GM12878 (cell line): ENCODE measurements at regions not wholly inside any gene's neighbourhood (a gene's known extent, or its start where the extent isn't known, plus 50 kb on each side); places are given as distances from the start of the nearest gene placed in this dataset.

Experiments used
- ATAC-seq: fragments of 200-7000 bp; cut with Tn5 transposase; 3 replicates; pipeline ENCODE4 v1.9.1; 2020; ENCODE audit warnings: mild to moderate bottlenecking, moderate library complexity
- BruUV-seq: library from RNA; stranded (reverse); fragments of 400-500 nt; replicated peaks from 2 replicates; lab custom pipeline; 2021; lab: Mats Ljungman, UMichigan
- CTCF ChIA-PET: fragments of 300-600 bp; sonication (Branson Sonifier 250); formaldehyde crosslinking; extraction: SDS; loops from one replicate; lab custom pipeline; 2021; ENCODE audit warnings: inconsistent platforms; lab: Yijun Ruan, JAX
- POLR2A ChIA-PET: fragments of 350-600 bp; formaldehyde crosslinking; extraction: SDS; loops from one replicate; lab custom pipeline; 2021; ENCODE audit warnings: inconsistent platforms; lab: Charles Lee
- RAD21 ChIA-PET: fragments of 300-600 bp; sonication (Branson Sonifier 250); formaldehyde crosslinking; loops from one replicate; lab custom pipeline; 2023; ENCODE audit warnings: antibody characterized with exemption; ENCODE audit not compliant: unreplicated experiment; lab: Charles Lee
- SMC1A ChIA-PET: fragments of 300-600 bp; sonication (Branson Sonifier 250); formaldehyde crosslinking; loops from one replicate; lab custom pipeline; 2023; ENCODE audit not compliant: unreplicated experiment, uncharacterized antibody; lab: Charles Lee
- DNase-seq: peaks from one replicate; pipeline ENCODE4 v3.0.0-alpha.2; 2011; ENCODE audit warnings: low read depth, low spot score
- FAIRE-seq: peaks from 3 replicates; lab custom pipeline; 2011; peaks lifted over from hg19 to GRCh38; lab: Jason Lieb, UNC
- H2AFZ ChIP-seq: 2 replicates; pipeline ENCODE4 v1.6.0; 2011; ENCODE audit warnings: low read depth, low read length, control low read depth; ENCODE audit not compliant: control insufficient read depth
- H3K27ac ChIP-seq: 2 replicates; pipeline ENCODE4 v1.5.1; 2011; ENCODE audit warnings: control low read depth; ENCODE audit not compliant: control insufficient read depth, insufficient read depth
- H3K27me3 ChIP-seq, 2 experiments: replicated peaks in 1 of 2; 2 replicates each; pipeline versions ENCODE4 v1.6.0 to v1.6.1; 2011; ENCODE audit warnings: low read length in 1 of 2; ENCODE audit not compliant: control insufficient read depth in 2 of 2, insufficient read depth in 2 of 2
- H3K36me3 ChIP-seq, 2 experiments: 2 replicates each; pipeline ENCODE4 v1.5.1; 2011; ENCODE audit warnings: low read length in 1 of 2; ENCODE audit not compliant: control insufficient read depth in 2 of 2, insufficient read depth in 2 of 2
- H3K4me1 ChIP-seq: 2 replicates; pipeline ENCODE4 v1.6.1; 2011; ENCODE audit warnings: mild to moderate bottlenecking, low read length, moderate library complexity, mixed read lengths; ENCODE audit not compliant: control insufficient read depth, insufficient read depth
- H3K4me2 ChIP-seq: 2 replicates; pipeline ENCODE4 v1.6.0; 2011; ENCODE audit warnings: control low read depth; ENCODE audit not compliant: control insufficient read depth, insufficient read depth
- H3K4me3 ChIP-seq: fragments of 200-600 bp; sonication (generic); 2 replicates; pipeline ENCODE4 v1.5.1; 2016
- H3K79me2 ChIP-seq: 2 replicates; pipeline ENCODE4 v1.6.0; 2011; ENCODE audit warnings: low read length; ENCODE audit not compliant: control insufficient read depth, insufficient read depth
- H3K9ac ChIP-seq: 2 replicates; pipeline ENCODE4 v1.8.0; 2011; ENCODE audit warnings: low read length, control low read depth, mixed read lengths; ENCODE audit not compliant: control insufficient read depth, insufficient read depth
- H3K9me3 ChIP-seq: replicated peaks from 3 replicates; pipeline ENCODE4 v1.5.1; 2011; ENCODE audit warnings: mild to moderate bottlenecking, low read length; ENCODE audit not compliant: control insufficient read depth, insufficient read depth
- H4K20me1 ChIP-seq: 2 replicates; pipeline ENCODE4 v1.6.0; 2011; ENCODE audit not compliant: control insufficient read depth, insufficient read depth
- ATF3 ChIP-seq: IDR thresholded peaks from 2 replicates; pipeline ENCODE4 v1.6.1; 2011; ENCODE audit warnings: low read depth, mild to moderate bottlenecking, low read length, moderate library complexity, borderline replicate concordance; ENCODE audit errors: extremely low read depth
- CBX3 ChIP-seq: fragments of 200-600 bp; sonication (generic); IDR thresholded peaks from 2 replicates; pipeline ENCODE4 v1.6.1; 2016; ENCODE audit warnings: low read depth, borderline replicate concordance
- CEBPZ ChIP-seq: fragments of 150-350 bp; IDR thresholded peaks from 2 replicates; pipeline ENCODE4 v1.6.1; 2016; ENCODE audit warnings: low read depth, low read length
- CREM ChIP-seq: IDR thresholded peaks from 2 replicates; pipeline ENCODE4 v1.6.1; 2014; ENCODE audit warnings: antibody characterized with exemption, low read depth
- EED ChIP-seq: sonication (generic); IDR thresholded peaks from 2 replicates; pipeline ENCODE4 v1.6.1; 2016; ENCODE audit warnings: antibody characterized with exemption, low read depth
- JUND ChIP-seq: IDR thresholded peaks from 2 replicates; pipeline ENCODE4 v1.6.1; 2012; ENCODE audit warnings: low read depth, mild to moderate bottlenecking, low read length, improper control_type of control experiment, moderate library complexity
- KLF5 ChIP-seq: fragments of 450-650 bp; IDR thresholded peaks from 2 replicates; pipeline ENCODE4 v1.6.1; 2014; ENCODE audit warnings: mild to moderate bottlenecking; ENCODE audit not compliant: partially characterized antibody
- MXI1 ChIP-seq: fragments of 150-350 bp; IDR thresholded peaks from 2 replicates; pipeline ENCODE4 v1.6.1; 2011; ENCODE audit warnings: low read depth, mild to moderate bottlenecking, inconsistent platforms, low read length, improper control_type of control experiment
- NFXL1 ChIP-seq: fragments of 450-650 bp; IDR thresholded peaks from 2 replicates; pipeline ENCODE4 v1.6.1; 2017; ENCODE audit warnings: antibody characterized with exemption, mild to moderate bottlenecking, borderline replicate concordance
- NR2F1 ChIP-seq: fragments of 450-650 bp; conservative IDR thresholded peaks from 2 replicates; pipeline ENCODE4 v1.6.1; 2017; ENCODE audit warnings: mild to moderate bottlenecking
- RFX5 ChIP-seq: IDR thresholded peaks from 2 replicates; pipeline ENCODE4 v1.6.1; 2011; ENCODE audit warnings: low read depth, low read length, improper control_type of control experiment
- SKIL ChIP-seq: fragments of 450-650 bp; IDR thresholded peaks from 2 replicates; pipeline ENCODE4 v1.6.1; 2017; ENCODE audit warnings: mild to moderate bottlenecking, low read depth, inconsistent platforms; ENCODE audit not compliant: poor library complexity, severe bottlenecking
- WRNIP1 ChIP-seq: IDR thresholded peaks from 2 replicates; pipeline ENCODE4 v1.6.1; 2011; ENCODE audit warnings: low read depth, low read length, improper control_type of control experiment, borderline replicate concordance
- ZNF274 ChIP-seq: IDR thresholded peaks from one replicate; pipeline ENCODE4 v1.8.0; 2011; ENCODE audit not compliant: insufficient read length, insufficient read depth
- WGBS: methylation state at CpG from one replicate; pipeline ENCODE4 v1.1.6; 2016; ENCODE audit warnings: low lambda C conversion rate; ENCODE audit not compliant: insufficient replicate concordance, insufficient coverage; ENCODE audit errors: missing lambda C conversion rate; 5-methylcytosine and 5-hydroxymethylcytosine counted together
- in situ Hi-C: fragments of 300-500 bp; cut with MboI; formaldehyde crosslinking; loops from 9 replicates; pipeline ENCODE4 v1.14.3; 2018; ENCODE audit warnings: mixed read lengths
- intact Hi-C: fragments of 100-400 bp; cut with micrococcal nuclease; formaldehyde crosslinking; loops from one replicate; pipeline ENCODE4 v1.14.2; 2022; ENCODE audit not compliant: unreplicated experiment

- BruUV-seq = no TSS peak
- no peak for ATAC-seq
- SMC1A ChIA-PET = no interaction called here
Observed at GRCh38 chr14:54106661-54107377, 150.2 kb upstream of the BMP4 start.

More at GRCh38 chr14:54106661-54107377, 150.2 kb upstream of the BMP4 start:
- no peak overlapping the region for H3K4me2 ChIP-seq
- TF ChIP-seq MXI1 (no peak), SKIL (no peak), ATF3 (no peak), RFX5 (no peak), EED (no peak), NR2F1 (no peak), CBX3 (no peak), WRNIP1 (no peak), KLF5 (no peak), NFXL1 (no peak), ZNF274 (no peak), CREM (no peak), CEBPZ (no peak), JUND (no peak)
- TF ChIP-seq, all 136 proteins: peak for 0
- CTCF ChIA-PET = interaction anchor here (1.0 kb wide), 1 partner anchor 222 kb away, joined by 3 read pairs; no protein-coding TSS in a partner anchor
- POLR2A ChIA-PET = interaction anchor here (0.6 kb wide), 1 partner anchor 1127 kb away, joined by 3 read pairs; no protein-coding TSS in a partner anchor
- no peaks in the 10 kb centered on the region for H3K27me3 ChIP-seq
- no peak overlapping the region for H2AFZ ChIP-seq
- no peak overlapping the region for H3K9ac ChIP-seq
- no peak overlapping the region for H3K27ac ChIP-seq
- in situ Hi-C loops (no loop called here), intact Hi-C loops (no loop called here)
- H3K4me3 ChIP-seq = no peak overlapping the region
- no peaks in the 10 kb centered on the region for H3K9me3 ChIP-seq
- RAD21 ChIA-PET = no interaction called here
- H4K20me1 ChIP-seq = no peaks in the 10 kb centered on the region
- no peaks in the 10 kb centered on the region for H3K79me2 ChIP-seq
- no peaks in the 10 kb centered on the region for H3K4me1 ChIP-seq
- no peaks in the 10 kb centered on the region for H3K36me3 ChIP-seq
- no peak for FAIRE-seq
- 56% methylated on average over 6 of the region's 6 CpGs for WGBS
- DNase-seq = no peak
